HepG2 (cell line): ENCODE measurements at regions not wholly inside any gene's neighbourhood (a gene's known extent, or its start where the extent isn't known, plus 50 kb on each side); places are given as distances from the start of the nearest gene placed in this dataset.

Experiments
- CEBPB ChIP-seq: IDR thresholded peaks from 2 replicates; pipeline ENCODE4 v1.6.1; 2011; ENCODE audit warnings: low read depth, low read length, improper control_type of control experiment, borderline replicate concordance
- CREB1 ChIP-seq, 2 experiments: fragments of 450-650 bp in 1 of 2; IDR thresholded peaks; 2 replicates each; pipeline ENCODE4 v1.6.1; 2016 to 2017; ENCODE audit warnings: control low read depth in 1 of 2, mild to moderate bottlenecking in 1 of 2, missing compliant biosample characterization in 1 of 2, missing genetic modification characterization in 1 of 2
- CTCF ChIP-seq: sonication (generic); formaldehyde crosslinking; IDR thresholded peaks from 2 replicates; pipeline ENCODE4 v1.5.0; 2020; ENCODE audit warnings: mild to moderate bottlenecking, missing genetic modification reagents, moderate library complexity
- FOXK1 ChIP-seq: sonication (generic); formaldehyde crosslinking; IDR thresholded peaks from 2 replicates; pipeline ENCODE4 v1.4.0; 2020; ENCODE audit warnings: low read depth, missing genetic modification reagents, borderline replicate concordance
- HIC2 ChIP-seq: sonication (generic); formaldehyde crosslinking; IDR thresholded peaks from 2 replicates; pipeline ENCODE4 v1.9.0; 2022; ENCODE audit warnings: low read depth, missing genetic modification reagents
- HMG20A ChIP-seq: IDR thresholded peaks from 2 replicates; pipeline ENCODE4 v1.6.1; 2016; ENCODE audit warnings: borderline replicate concordance
- TEAD2 ChIP-seq: sonication (generic); formaldehyde crosslinking; IDR thresholded peaks from 2 replicates; pipeline ENCODE4 v1.9.0; 2021; ENCODE audit warnings: missing genetic modification reagents
- YY1 ChIP-seq: IDR thresholded peaks from 2 replicates; pipeline ENCODE4 v1.6.1; 2011; ENCODE audit warnings: low read length, low read depth, moderate library complexity, mild to moderate bottlenecking; ENCODE audit not compliant: insufficient read depth, insufficient replicate concordance
- ZNF407 ChIP-seq: sonication (generic); formaldehyde crosslinking; IDR thresholded peaks from one replicate; pipeline ENCODE4 v1.5.1; 2020; ENCODE audit warnings: mild to moderate bottlenecking, missing genetic modification reagents; ENCODE audit errors: not compliant biosample characterization
- ZNF432 ChIP-seq: sonication (generic); formaldehyde crosslinking; IDR thresholded peaks from 2 replicates; pipeline ENCODE4 v1.5.0; 2020; ENCODE audit warnings: missing genetic modification reagents, mild to moderate bottlenecking, borderline replicate concordance
- ZNF441 ChIP-seq: sonication (generic); formaldehyde crosslinking; IDR thresholded peaks from 2 replicates; pipeline ENCODE4 v1.7.0; 2021; ENCODE audit warnings: missing genetic modification reagents, borderline replicate concordance
- ZNF543 ChIP-seq: sonication (generic); formaldehyde crosslinking; IDR thresholded peaks from 2 replicates; pipeline ENCODE4 v1.4.0; 2020; ENCODE audit warnings: mild to moderate bottlenecking, missing genetic modification reagents
- TF ChIP-seq, protein P1 (sequence below), 2 experiments: IDR thresholded peaks; 2 replicates each; pipeline ENCODE4 v1.6.1; 2011 to 2012; ENCODE audit warnings: low read length in 2 of 2, borderline replicate concordance in 1 of 2, low read depth in 1 of 2, mild to moderate bottlenecking in 1 of 2, moderate library complexity in 1 of 2

- TF ChIP-seq ZNF441 (CRISPR knock-in tag) (no peak), TEAD2 (CRISPR knock-in tag) (no peak), CTCF (CRISPR knock-in tag) (no peak), ZNF543 (CRISPR knock-in tag) (no peak), HMG20A (CRISPR knock-in tag) (no peak), ZNF407 (CRISPR knock-in tag) (no peak), CEBPB (no peak), FOXK1 (CRISPR knock-in tag) (no peak), YY1 (no peak), CREB1 (IDR thresholded peaks at IDR 0.05) (no peak), CREB1 (CRISPR knock-in tag; IDR thresholded peaks at IDR 0.05) (no peak), ZNF432 (CRISPR knock-in tag) (no peak), HIC2 (no peak)
- TF ChIP-seq, protein P1, sequence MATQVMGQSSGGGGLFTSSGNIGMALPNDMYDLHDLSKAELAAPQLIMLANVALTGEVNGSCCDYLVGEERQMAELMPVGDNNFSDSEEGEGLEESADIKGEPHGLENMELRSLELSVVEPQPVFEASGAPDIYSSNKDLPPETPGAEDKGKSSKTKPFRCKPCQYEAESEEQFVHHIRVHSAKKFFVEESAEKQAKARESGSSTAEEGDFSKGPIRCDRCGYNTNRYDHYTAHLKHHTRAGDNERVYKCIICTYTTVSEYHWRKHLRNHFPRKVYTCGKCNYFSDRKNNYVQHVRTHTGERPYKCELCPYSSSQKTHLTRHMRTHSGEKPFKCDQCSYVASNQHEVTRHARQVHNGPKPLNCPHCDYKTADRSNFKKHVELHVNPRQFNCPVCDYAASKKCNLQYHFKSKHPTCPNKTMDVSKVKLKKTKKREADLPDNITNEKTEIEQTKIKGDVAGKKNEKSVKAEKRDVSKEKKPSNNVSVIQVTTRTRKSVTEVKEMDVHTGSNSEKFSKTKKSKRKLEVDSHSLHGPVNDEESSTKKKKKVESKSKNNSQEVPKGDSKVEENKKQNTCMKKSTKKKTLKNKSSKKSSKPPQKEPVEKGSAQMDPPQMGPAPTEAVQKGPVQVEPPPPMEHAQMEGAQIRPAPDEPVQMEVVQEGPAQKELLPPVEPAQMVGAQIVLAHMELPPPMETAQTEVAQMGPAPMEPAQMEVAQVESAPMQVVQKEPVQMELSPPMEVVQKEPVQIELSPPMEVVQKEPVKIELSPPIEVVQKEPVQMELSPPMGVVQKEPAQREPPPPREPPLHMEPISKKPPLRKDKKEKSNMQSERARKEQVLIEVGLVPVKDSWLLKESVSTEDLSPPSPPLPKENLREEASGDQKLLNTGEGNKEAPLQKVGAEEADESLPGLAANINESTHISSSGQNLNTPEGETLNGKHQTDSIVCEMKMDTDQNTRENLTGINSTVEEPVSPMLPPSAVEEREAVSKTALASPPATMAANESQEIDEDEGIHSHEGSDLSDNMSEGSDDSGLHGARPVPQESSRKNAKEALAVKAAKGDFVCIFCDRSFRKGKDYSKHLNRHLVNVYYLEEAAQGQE (IDR thresholded peaks at IDR 0.05; ENCODE audit: borderline replicate concordance in 1 of 2, low read depth in 1 of 2, low read length in 2 of 2): no peak
These were observed 335.9 kb downstream of the ATP23 start for GRCh38 chr12:58277231-58277630.
